IPS DF 4.7 (cell line): ENCODE measurements at regions not wholly inside any gene's neighbourhood (a gene's known extent, or its start where the extent isn't known, plus 50 kb on each side); places are given as distances from the start of the nearest gene placed in this dataset.
"Not testable (repeated sequence)": the region's sequence is repeated elsewhere in the genome, so short reads cannot be mapped to it uniquely, and the experiment has no call there.

ENCODE experiments used
- DNase-seq: peaks from one replicate; pipeline ENCODE4 v3.0.0-alpha.2; 2013; ENCODE audit warnings: low spot score; ENCODE audit errors: extremely low read depth

DNA sequence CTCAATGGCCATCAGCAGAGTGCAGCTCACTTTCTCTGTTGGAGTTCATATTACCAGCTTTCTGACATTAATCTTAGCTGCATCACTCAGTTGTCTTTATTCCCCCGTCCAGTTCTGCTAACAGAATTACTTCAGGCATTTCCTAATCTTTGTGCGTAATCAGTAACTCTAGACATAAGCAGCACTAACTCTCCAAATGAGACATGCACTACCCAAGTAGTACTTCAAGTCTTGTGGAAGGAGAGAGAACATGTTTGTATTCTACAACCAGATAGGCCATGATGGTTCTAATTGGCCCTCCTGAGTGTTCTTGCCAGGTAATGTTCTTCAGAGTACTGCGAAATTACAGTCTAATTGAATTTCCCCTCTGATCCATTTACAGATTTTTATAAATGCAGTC, 448.5 kb upstream of the RPS6KA3 start:
- no peak for DNase-seq

DNA sequence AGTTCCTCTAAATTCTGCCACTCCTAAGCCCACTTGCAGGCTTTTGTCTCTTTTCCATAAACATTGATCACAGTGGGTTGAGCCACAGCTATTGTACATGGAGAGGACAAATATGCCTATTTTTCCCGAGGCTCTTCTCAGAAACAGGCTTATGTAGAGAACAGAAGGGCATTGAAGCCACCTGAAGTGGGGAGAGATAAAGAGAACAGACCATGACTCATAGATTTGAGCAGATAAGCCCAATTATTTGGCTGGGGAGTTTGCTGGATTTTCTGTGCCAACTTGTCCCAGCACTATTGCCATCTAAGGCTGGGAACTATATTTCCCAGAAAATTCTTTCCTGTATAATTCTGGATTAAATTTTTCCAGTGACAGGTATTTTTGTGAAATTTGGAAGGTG, 446.1 kb upstream of the RPS6KA3 start:
- no peak for DNase-seq

DNA sequence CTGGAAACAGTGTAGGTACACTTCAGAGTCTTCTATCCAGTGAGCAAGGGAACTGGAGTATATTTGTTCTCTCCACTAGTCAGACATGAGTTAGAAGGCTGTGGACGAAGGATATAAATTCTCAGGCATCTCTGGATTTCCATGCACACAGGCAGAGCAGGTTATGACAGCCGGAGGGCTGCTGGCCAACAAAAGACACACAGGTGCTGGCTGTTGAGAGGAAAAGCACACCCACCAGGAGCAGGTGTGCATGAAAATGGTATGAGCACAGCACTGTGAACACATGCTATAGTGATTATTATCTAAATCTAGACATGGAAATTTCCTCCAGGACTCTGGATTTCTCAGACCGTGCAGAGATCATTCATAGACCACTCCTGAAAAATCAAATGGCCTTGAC, 444.7 kb upstream of the RPS6KA3 start:
- no peak for DNase-seq

DNA sequence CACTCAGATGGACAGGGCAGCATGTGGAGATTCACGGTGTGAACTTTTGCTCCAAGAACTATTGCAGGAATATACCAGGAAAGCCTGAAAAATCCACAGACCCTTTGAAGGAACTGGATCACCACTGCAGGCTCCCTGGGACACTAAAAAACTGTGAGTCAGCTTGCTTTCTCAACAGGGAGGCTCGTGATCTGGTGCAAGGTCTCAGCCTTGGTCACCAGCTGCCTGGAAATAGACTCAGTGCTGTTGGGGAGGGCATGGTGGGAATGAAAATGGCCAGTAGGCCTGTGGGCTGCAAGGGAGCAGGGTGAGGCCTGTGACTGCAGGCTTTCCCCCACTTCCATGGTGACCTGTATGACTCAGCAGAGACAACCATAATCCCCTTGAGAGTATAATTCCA, 426.4 kb upstream of the RPS6KA3 start:
- DNase-seq, result no peak

DNA sequence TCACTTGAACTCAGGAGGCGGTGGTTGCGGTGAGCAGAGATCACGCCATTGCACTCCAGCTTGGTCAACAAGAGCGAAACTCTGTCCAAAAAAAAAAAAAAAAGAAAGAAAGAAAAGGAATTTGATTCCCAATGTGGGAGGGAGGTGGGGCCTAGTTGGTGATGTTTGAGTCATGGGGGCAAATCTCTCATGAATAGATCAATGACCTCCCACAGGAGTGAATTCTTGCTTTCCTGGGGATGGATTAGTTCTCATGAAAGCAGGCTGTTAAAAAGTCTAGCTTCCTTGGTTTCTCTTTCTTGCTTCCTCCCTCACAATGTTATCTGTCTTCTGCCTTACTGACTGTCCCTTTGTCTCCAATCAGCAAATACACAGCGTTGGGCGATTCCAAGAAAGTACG, 419.5 kb upstream of the RPS6KA3 start:
- DNase-seq, result no peak

DNA sequence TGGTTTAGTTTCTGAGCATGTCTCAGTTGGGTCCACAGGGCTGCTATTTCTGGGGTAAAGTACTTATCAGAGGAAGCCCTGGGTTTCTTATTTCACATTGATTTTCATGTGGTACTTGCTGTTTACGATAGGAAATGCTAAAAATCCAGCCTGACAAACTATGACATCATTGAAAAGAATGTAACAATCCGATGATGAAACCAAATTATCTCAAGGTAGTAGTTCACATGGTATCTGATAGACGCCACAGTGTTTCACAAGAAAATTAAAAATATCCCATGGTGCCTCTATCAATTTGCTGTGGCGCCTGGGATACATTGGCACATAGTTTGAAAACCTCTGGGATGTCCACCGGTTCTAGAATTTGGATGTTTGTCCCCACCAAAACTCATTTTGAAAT, 418.9 kb upstream of the RPS6KA3 start:
- no peak for DNase-seq

DNA sequence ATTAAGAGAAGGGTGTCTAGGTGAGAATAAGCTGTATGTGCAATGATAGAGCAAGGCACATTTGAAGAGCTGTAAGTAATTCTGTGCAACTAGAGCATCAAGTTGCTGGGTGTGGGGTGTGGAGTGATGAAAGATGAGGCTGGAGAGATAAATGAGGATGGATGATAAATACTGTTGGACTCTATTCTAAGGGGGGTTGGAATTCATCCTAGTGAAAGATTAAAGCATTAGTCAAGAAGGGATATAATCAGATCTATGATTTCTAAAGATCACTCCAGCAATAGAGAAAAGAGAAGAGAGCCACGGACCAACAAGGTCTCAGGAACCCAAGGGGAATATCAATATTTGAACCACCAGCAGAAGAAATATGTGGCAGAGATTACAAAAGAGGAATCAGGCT, 415.0 kb upstream of the RPS6KA3 start:
- DNase-seq, result no peak

DNA sequence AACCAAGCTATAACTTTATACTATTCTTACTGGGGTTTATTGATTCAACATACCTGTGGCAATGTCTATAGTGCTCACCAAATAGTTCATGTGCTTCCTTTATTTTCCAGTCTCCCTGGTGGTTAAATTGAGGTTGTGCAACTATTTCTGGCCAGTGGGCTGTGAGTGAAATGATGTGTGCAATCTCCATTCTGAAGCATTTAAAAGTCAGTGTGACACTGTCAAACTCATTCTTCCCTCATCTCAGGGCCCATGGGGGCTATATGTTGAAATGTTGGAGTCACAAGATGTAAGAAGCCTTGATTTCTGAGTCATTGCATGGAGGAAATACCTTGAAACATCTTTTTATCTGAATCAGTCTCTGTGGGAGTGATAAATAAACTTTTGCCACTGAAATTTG, 414.3 kb upstream of the RPS6KA3 start:
- no peak for DNase-seq

DNA sequence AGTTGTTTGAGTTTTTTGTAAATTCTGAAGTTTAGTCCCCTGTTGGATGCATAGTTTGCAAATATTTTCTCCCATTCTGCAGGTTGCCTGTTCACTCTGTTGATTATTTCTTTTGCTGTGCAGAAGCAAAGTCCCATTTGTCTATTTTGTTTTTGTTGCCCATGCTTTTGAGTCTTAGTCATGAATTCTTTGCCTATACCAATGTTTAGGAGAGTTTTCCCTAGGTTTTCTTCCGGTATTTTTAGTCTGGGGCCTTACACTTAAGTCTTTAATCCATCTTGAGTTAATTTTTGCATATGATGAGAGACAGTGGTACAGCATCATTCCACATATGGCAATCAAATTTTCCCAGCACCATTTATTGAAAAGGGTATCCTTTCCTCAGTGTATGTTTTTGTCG, 405.8 kb upstream of the RPS6KA3 start:
- no peak for DNase-seq

DNA sequence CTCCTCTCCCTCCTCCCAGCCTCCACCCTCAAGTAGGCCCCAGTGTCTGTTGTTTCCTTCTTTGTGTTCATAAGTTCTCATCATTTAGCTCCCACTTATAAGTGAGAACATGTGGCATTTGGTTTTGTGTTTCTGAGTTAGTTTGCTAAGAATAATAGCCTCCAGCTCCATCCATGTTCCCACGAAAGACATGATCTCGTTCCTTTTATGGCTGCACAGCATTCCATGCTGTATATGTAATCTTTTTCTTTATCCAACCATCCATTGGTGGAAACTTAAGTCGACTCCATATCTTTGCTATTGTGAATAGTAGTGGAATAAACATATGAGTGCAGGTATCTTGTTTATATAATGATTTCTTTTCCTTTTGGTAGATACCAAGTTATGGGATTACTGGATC, 405.0 kb upstream of the RPS6KA3 start:
- DNase-seq, result not testable (repeated sequence)

DNA sequence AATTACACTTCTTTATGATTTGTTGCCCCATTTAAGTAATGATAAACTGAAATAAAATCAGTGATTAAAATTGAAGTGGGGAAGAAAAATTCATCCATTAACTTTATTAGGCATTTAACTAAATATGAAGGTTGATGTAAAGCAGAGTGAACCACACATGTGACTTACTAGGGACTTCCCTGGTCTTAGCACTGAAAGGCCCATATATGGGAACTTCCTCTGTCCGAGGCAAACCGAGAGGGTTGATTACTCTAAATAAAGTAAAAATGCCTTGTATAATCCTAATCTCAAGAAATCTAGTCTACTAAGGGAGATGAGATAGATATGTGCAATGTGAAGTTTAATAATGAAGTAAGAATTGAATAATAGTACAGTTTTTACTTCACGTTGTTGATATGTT, 403.9 kb upstream of the RPS6KA3 start:
- DNase-seq, result no peak

DNA sequence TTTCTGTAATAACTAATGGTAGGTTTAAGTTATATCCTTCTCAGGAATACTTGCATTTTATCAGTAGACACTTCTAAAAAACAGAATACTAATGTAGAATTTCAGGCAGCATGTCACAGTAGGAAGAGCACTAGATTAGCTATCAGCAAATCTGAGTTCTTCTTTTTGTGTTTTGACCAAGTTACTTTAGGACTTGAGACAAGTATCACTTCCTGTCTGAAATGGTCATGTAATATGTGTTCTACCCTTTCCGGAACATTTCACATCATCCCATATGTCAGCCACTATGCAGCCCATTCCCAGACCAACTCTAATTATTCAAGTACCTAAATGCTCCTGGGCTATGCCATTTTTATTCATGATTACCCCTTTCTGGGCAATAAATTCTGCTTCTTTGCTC, 401.8 kb upstream of the RPS6KA3 start:
- DNase-seq, result no peak

DNA sequence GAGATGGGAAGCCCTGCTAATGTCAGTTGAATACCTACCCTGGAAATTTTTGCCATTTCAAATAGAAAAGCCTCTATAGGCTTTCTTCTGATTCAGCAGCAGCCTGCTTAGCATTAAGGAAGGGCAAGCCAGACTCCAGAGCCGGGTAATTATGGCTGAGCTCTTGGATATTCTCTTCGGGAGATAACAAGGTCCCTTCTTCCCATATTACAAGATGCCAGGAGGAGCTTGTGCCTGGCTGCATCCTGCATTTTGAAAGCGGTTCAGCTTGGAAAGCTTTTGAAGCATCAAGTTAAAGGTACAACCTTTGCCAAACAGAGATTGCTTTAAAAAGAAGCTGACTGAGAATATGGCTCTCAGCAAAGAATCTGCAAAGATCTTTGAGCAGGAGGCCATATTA, 399.6 kb upstream of the RPS6KA3 start:
- DNase-seq, result no peak

DNA sequence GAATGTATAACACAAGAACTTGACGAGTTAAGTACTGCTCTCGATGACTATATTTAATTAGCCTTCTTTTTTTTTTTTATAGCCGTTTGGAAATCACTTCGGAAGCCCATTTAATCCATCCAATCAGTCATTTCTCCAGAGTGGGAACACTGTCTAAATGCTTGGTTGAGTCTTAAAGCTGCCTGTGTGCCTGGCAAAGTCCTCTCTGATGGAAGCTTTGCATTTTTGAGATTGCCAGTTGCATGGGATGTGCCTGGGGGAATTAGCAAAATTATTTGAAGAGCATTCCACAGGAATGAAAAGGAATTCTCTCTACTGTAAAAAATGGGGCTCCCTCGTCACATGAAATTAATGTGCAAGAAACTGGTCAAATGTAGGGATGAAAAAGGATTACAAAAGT, 398.8 kb upstream of the RPS6KA3 start:
- DNase-seq, result no peak

DNA sequence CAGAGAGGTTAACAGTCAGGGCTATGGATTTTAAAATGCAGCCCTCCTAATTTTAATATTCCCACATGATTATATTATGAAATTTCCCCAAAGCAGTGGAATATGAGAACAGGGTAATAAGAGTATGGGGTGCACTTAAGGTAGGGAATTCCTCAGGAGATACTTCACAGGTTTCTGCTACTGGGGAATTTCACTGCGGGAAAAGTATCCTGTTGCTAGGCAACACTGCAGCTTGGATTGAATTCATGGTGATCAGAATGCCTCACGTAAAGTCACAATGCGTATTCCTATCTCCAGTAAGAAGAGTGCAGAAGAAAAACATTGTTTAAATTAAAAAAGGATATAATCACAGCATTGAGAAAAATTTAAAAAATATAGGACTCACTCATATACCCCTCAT, 398.1 kb upstream of the RPS6KA3 start:
- no peak for DNase-seq

DNA sequence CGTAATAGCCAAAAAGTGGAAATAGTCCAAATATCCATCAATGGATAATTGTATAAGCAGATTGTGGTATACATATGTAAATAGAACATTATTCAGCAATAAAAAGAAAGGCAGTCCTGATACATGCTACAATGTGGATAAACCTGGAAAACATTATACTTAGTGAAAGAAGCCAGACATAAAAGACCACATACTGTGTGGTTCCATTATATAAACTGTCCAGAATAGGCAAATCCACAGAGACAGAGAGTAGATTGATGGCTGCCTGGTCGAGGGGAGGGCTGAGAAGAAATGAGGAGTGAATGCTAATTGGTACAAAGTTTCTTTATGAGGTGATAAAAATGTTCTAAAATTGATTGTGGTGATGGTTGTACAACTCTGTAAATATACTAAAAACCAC, 397.4 kb upstream of the RPS6KA3 start:
- DNase-seq, result no peak

DNA sequence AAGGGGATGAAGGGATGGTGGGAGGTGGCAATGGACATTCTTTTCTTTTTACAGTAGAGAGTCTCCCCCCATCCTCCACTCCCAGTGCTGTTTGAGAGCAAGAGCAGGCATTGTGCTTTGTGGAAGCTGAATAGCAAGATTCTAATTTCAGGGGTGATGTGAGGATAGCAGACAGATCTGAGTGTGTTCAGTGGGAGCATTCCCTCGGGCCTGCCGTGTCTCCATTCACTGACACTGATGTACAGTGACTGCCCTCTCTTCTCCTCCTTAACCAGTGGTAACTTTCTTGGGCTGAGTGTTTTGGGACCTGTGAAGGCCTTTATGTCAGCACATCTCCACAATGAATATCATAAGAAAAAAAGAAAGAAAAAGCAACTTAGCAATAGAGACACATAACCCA, 396.6 kb upstream of the RPS6KA3 start:
- DNase-seq, result no peak

DNA sequence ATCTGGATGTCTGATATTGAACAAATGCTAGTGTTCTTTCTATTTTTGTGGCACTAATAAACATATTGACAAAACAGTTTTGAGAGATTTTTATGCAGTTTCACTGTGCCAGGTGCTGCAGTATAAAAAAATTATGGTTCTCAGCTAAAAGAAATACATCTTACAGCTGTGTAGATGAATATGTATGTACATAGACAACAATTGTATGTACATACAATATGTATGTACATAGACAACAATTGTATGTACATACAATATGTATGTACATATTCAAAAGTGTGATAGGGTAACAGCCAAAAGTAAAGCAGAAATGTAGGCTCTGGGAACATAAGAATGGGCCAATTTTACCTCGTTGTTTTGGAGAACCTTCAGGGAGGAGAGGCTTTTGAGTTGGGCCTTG, 390.0 kb upstream of the RPS6KA3 start:
- no peak for DNase-seq

DNA sequence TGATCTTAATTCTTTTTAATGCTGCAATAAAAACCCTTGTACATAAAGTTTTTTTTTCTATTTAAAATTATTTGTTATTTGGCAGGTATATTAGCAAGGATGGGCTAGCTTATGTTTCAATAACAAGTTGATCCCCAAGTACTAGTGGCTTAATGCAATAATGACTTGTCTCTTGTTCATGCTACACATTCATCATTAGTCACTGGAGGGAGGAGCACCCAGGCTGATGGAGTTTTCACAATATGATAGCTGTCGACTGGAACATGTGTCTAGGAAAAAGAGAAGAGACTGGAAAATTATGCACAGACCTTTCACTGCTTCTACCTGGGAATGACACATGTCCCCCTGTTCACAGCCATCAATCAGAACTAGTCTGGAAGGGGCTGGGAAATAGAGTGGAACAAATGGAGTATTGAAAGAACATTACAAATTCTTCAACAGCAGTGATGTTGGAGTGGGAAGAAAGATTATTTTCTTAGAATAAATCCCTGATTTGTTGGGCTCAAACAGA, 387.9 kb upstream of the RPS6KA3 start:
- no peak for DNase-seq

DNA sequence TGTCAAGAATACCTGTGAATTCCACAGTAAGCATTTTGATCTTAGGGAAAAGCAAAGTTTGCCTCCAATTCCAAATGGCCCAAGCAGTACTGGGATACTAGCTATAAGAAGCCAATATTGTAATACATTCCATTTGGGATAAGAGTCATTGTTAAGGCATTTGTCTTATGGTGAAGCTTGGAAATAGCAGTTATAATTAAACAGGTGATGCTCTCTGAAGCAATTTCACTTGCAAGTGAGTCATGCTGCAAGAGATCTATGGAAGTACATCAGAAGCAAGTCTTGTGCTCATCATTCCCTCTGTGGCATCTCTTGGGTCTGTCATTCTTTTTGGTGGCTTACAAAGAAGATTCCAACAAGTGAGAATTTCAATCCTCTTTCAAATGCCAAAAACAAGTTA, 386.4 kb upstream of the RPS6KA3 start:
- no peak for DNase-seq

DNA sequence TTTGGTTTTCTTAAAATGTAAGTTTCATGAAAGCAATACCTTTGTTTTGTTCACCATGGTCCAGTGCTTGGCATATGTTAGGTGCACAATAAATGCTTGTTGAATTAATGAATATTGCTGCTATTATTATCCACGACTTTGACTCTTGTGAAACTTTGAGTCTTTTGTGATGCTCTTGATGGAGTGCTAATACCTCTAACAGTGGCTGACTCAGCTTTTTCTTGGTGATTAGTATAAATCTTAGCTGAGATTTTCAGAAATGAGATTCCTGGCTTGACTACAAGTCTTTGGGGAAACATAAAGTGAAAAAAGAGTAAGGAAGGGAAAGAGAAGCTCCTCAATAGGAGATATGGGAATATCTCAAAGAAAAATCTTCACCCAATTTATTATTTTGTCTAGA, 375.2 kb upstream of the RPS6KA3 start:
- no peak for DNase-seq

DNA sequence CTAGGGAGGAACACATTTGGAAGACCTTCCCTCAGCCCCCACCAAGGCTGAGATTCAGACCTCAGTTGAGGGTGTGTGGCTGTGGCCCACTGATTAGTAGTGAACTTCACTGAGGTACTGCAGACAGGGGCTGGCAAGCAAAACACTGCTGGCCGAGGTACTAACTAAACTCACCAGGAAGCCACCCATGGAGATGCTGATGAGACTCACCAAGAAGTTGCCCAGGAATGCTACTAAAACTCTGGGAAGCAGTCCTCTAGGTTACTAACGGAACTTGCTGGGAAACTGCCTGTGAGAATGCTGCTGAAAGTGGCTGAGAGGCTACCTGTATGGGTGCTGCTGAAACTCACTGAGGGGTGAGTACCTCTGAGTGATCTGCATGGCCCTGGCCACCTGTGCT, 372.4 kb upstream of the RPS6KA3 start:
- DNase-seq, result no peak

DNA sequence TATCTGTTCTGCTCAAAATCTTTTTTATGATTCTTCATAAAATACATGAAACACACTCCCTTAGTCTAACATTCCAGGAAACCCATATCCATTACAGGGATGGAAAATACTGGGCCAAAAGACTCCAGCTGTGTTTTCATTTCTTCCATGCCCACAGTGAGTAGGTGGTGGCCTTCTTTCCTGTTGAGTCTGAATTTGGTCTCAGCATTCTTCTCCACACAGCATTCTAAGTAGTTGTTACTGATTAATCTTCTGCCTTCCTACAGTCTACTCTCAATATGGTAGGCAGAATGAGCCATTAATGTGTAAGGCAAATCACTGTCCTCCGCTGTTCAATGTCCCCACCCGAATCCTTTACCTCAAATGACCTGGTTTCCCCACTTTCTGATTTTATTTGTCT, 370.6 kb upstream of the RPS6KA3 start:
- DNase-seq, result no peak

DNA sequence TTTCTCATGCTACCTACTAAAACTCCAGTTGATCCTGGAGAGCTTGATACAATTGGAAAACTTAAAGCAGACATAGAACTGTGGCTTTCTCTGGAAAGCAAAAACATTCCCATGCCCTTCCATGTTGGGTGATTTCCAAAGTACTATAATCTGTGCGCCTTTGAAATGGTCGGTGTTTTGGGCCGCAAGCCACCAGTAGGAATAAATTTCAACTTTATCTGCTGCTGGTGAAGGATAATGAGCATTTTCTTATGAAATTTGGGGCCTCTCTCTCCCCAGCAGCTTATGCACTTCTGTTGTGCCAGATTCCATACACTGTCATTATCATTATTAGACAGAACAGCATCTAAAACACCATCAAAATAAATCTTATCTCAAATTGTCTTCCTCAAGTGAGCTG, 366.7 kb upstream of the RPS6KA3 start:
- DNase-seq, result no peak

DNA sequence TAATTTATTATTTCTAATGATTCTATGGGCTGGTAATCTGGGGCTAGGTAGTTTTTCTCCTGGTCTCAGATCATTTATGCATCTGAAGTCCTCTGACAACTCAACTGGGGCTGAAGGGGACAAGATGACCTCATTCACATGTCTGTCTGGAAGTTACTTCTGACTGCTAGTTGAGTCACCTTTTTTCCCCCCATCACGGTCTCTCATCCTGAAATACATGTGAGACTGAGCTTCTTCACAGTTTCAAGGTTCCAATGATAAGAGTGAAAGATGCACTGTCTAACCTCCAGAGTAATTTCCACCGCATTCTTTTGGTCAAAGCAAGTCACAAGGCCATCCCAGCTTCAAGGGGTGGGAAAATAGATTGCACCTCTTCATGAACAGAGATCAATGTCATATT, 356.7 kb upstream of the RPS6KA3 start:
- DNase-seq, result no peak
